RWPE2 (cell line): ENCODE measurements at regions not wholly inside any gene's neighbourhood (a gene's known extent, or its start where the extent isn't known, plus 50 kb on each side); places are given as distances from the start of the nearest gene placed in this dataset.
A peak's percentile ranks its signal among the peaks of the same experiment; 100 is the strongest.

Experiments
- ATAC-seq: fragments of 200-7000 bp; cut with Tn5 transposase; 3 replicates; pipeline ENCODE4 v1.9.1; 2021; ENCODE audit warnings: low read depth
- DNase-seq: peaks from one replicate; pipeline ENCODE4 v3.0.0-alpha.2; 2020; ENCODE audit warnings: low spot score
- H3K27ac ChIP-seq: fragments of 450-650 bp; 2 replicates; pipeline ENCODE4 v1.5.1; 2017; ENCODE audit warnings: mild to moderate bottlenecking; ENCODE audit not compliant: poor library complexity, severe bottlenecking
- H3K27me3 ChIP-seq: fragments of 250-450 bp; sonication (Bioruptor Pico); 2 replicates; pipeline ENCODE4 v1.5.1; 2021; ENCODE audit warnings: mild to moderate bottlenecking, moderate library complexity; ENCODE audit not compliant: insufficient read depth, poor library complexity, severe bottlenecking
- H3K36me3 ChIP-seq: fragments of 250-450 bp; sonication (Bioruptor Pico); 2 replicates; pipeline ENCODE4 v1.5.1; 2020; ENCODE audit warnings: low read depth, mild to moderate bottlenecking, moderate library complexity
- H3K4me1 ChIP-seq: fragments of 250-450 bp; sonication (Bioruptor Pico); 2 replicates; pipeline ENCODE4 v1.5.1; 2021; ENCODE audit warnings: mild to moderate bottlenecking, moderate library complexity; ENCODE audit not compliant: insufficient read depth, poor library complexity, severe bottlenecking
- H3K4me3 ChIP-seq: fragments of 250-450 bp; sonication (Bioruptor Pico); 2 replicates; pipeline ENCODE4 v1.5.1; 2021; ENCODE audit warnings: mild to moderate bottlenecking, moderate library complexity; ENCODE audit not compliant: severe bottlenecking
- H3K9me3 ChIP-seq: fragments of 250-450 bp; sonication (Bioruptor Pico); 2 replicates; pipeline ENCODE4 v1.5.1; 2021; ENCODE audit warnings: mild to moderate bottlenecking, moderate library complexity; ENCODE audit not compliant: severe bottlenecking
- CTCF ChIP-seq: fragments of 450-650 bp; IDR thresholded peaks from one replicate; pipeline ENCODE4 v1.5.1; 2017; ENCODE audit warnings: mild to moderate bottlenecking, moderate library complexity; ENCODE audit not compliant: poor library complexity, severe bottlenecking

GRCh38 chr3:5428607-5429516 lies 241.4 kb downstream of the EDEM1 start:
- Histone ChIP-seq H3K9me3 (no peaks in the 10 kb centered on the region), H3K27me3 (no peaks in the 10 kb centered on the region), H3K4me3 (no peak overlapping the region), H3K4me1 (no peaks in the 10 kb centered on the region), H3K36me3 (no peaks in the 10 kb centered on the region), H3K27ac (no peak overlapping the region)
- ATAC-seq: no peak
- no peak for TF ChIP-seq CTCF
- DNase-seq: no peak

GRCh38 chr3:5429517-5429890 lies 242.0 kb downstream of the EDEM1 start:
- Histone ChIP-seq H3K9me3 (no peaks in the 10 kb centered on the region), H3K36me3 (no peaks in the 10 kb centered on the region), H3K27ac (no peak overlapping the region), H3K27me3 (no peaks in the 10 kb centered on the region), H3K4me1 (no peaks in the 10 kb centered on the region), H3K4me3 (no peak overlapping the region)
- DNase-seq (no peak), ATAC-seq (no peak)
- no peak for TF ChIP-seq CTCF

GRCh38 chr3:5430701-5431100 lies 243.2 kb downstream of the EDEM1 start:
- ATAC-seq: no peak
- H3K9me3 ChIP-seq: no peaks in the 10 kb centered on the region

GRCh38 chr3:5431146-5431545 lies 243.6 kb downstream of the EDEM1 start:
- Histone ChIP-seq H3K4me1 (no peaks in the 10 kb centered on the region), H3K9me3 (no peaks in the 10 kb centered on the region), H3K27me3 (no peaks in the 10 kb centered on the region), H3K4me3 (no peak overlapping the region), H3K36me3 (no peaks in the 10 kb centered on the region), H3K27ac (no peak overlapping the region)
- TF ChIP-seq CTCF: no peak
- ATAC-seq (no peak), DNase-seq (no peak)

More at GRCh38 chr3:5430701-5431100, 243.2 kb downstream of the EDEM1 start:
- Histone ChIP-seq H3K4me3 (no peak overlapping the region), H3K27ac (no peak overlapping the region), H3K36me3 (no peaks in the 10 kb centered on the region), H3K27me3 (no peaks in the 10 kb centered on the region), H3K4me1 (no peaks in the 10 kb centered on the region)
- no peak for TF ChIP-seq CTCF
- DNase-seq: no peak

- DNase-seq (no peak), ATAC-seq (0 out of 3 replicates have a peak, but pooled peaks have one; percentile 38)
- Histone ChIP-seq H3K27me3 (no peaks in the 10 kb centered on the region), H3K27ac (no peak overlapping the region), H3K9me3 (no peaks in the 10 kb centered on the region), H3K36me3 (no peaks in the 10 kb centered on the region), H3K4me1 (no peaks in the 10 kb centered on the region), H3K4me3 (no peak overlapping the region)
- no peak for TF ChIP-seq CTCF
Observed at GRCh38 chr3:5431811-5432378, 244.4 kb downstream of the EDEM1 start.
